ENCODE measurements at regions not wholly inside any gene's neighbourhood (a gene's known extent, or its start where the extent isn't known, plus 50 kb on each side); places are given as distances from the start of the nearest gene placed in this dataset.

- Mint-ChIP-seq H3K4me1 (peaks cover 23 to 29% of the 10 kb centered on the region in 2 experiments), H3K4me3 (no peak overlapping the region), H3K36me3 (ENCODE audit: insufficient read depth in 1 of 3, low read depth in 3 of 3) (peaks cover 0 to 23% (median 18%) of the 10 kb centered on the region in 3 experiments; a peak in 5 of 7 replicates), H3K9me3 (no peaks in the 10 kb centered on the region), H3K27me3 (ENCODE audit: low read depth) (no peaks in the 10 kb centered on the region; the same call in none of the 2 replicates), H3K27ac (no peak overlapping the region)
- Histone ChIP-seq H3K4ac (ENCODE audit: low read depth, low read length) (no peak overlapping the region), H3K18ac (ENCODE audit: insufficient read length, low read depth, low read length) (no peak overlapping the region), H4K5ac (ENCODE audit: insufficient read length, low read depth, low read length) (no peak overlapping the region), H3K4me2 (ENCODE audit: insufficient read depth, insufficient read length, low read length) (no peak overlapping the region), H4K91ac (ENCODE audit: insufficient read length, low read depth, low read length) (no peak overlapping the region), H3K56ac (ENCODE audit: insufficient read length, low read depth, low read length) (no peak overlapping the region), H2BK120ac (ENCODE audit: low read depth, low read length, poor library complexity, severe bottlenecking) (no peak overlapping the region), H3K9ac (ENCODE audit: extremely low read depth, insufficient read length, low read length) (no peak overlapping the region), H2AFZ (ENCODE audit: low read length) (no peak overlapping the region), H3K79me2 (ENCODE audit: insufficient read depth, low read length) (no peaks in the 10 kb centered on the region), H3K4me1 (ENCODE audit: insufficient read depth, low read length) (peaks cover 8% of the 10 kb centered on the region), H3K14ac (ENCODE audit: insufficient read depth, low read length) (no peak overlapping the region), H3K27me3 (ENCODE audit: insufficient read depth, low read length) (no peaks in the 10 kb centered on the region; the same call in 1 of the 2 replicates), H3K23ac (ENCODE audit: insufficient read length, low read depth, low read length) (no peak overlapping the region), H2BK15ac (ENCODE audit: low read depth, low read length) (no peak overlapping the region), H2BK20ac (ENCODE audit: low read depth, low read length, poor library complexity, severe bottlenecking) (no peak overlapping the region), H3K23me2 (ENCODE audit: insufficient read length, low read depth, low read length, poor library complexity, severe bottlenecking) (no peaks in the 10 kb centered on the region), H2BK5ac (ENCODE audit: insufficient read length, low read length) (no peak overlapping the region), H2AK5ac (ENCODE audit: insufficient read length, low read length) (no peak overlapping the region), H4K20me1 (ENCODE audit: control insufficient read depth, insufficient read depth, insufficient read length) (no peaks in the 10 kb centered on the region), H4K8ac (replicated peaks; ENCODE audit: insufficient read length, low read depth, low read length) (no peak overlapping the region), H2BK12ac (ENCODE audit: insufficient read length, low read depth, low read length) (no peak overlapping the region), H3K9me3 (ENCODE audit: control insufficient read depth, low read depth, low read length) (no peaks in the 10 kb centered on the region), H3K27ac (ENCODE audit: insufficient read length, low read depth, low read length) (no peak overlapping the region), H3K79me1 (ENCODE audit: insufficient read depth, low read depth, low read length, poor library complexity, severe bottlenecking) (no peaks in the 10 kb centered on the region), H3T11ph (ENCODE audit: low read length) (no peak overlapping the region)
- TF ChIP-seq CTCF (conservative IDR thresholded peaks at IDR 0.05): no peak
- no peak for DNase-seq
- no CpG with 5 or more reads among the region's 5 CpGs for WGBS (ENCODE audit: extremely low coverage, insufficient read length, low lambda C conversion rate)
Observed at GRCh38 chr4:24666816-24667477, 82.6 kb upstream of the DHX15 start.

Measured in H9 (cell line).